DMS79 treated with DMSO at 0.1 percent for 48 hours (cell line): ENCODE measurements at regions not wholly inside any gene's neighbourhood (a gene's known extent, or its start where the extent isn't known, plus 50 kb on each side); places are given as distances from the start of the nearest gene placed in this dataset.
"Not testable (repeated sequence)": the region's sequence is repeated elsewhere in the genome, so short reads cannot be mapped to it uniquely, and the experiment has no call there.

Source experiments
- DNase-seq: peaks from one replicate; lab custom pipeline; 2025; lab: John Stamatoyannopoulos, UW

DNA sequence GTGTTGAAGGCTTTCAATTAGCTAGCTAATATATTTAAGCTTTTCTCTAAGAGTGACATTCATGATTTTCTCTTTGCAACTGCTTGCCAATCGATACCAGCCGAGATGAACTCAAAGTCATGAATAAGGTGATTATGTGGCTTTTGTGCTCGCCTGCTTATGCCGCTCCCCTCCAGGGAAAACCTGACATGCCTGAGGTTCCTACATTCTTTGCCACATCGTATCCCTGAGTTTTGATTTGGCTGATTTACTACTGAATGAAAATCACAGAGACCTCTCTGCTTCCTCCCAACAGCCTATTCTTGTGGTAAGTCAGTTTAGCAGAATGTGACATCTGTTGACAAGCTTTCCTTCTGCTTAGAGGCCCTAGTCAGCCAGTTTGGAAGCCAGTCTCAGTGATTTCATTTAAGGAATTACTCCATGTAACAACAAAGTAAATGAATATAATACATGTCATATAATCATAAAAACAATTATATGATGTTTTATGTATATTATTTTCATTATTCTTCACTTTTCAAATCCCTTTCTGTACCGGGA, 513.4 kb downstream of the CSNK1G3 start:
- DNase-seq = no peak

DNA sequence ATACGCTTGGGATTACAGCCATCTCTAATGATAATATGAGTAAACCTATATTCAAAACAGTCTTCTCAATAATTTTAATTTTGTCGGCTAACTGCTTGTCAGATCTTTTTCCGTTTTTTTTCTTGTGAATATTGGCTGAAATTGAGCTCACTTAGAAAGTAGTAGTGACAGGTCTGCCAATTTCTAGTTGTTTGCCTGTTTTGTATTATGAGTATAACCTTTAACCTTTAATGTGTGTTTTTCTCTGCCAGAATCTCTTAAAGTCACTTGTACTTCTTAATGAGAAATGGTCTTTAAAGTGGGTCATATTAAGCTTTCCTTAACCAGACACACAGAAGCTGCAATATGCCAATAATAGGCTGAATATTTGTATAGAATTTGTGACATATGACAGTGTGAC, 511.0 kb downstream of the CSNK1G3 start:
- DNase-seq = no peak

DNA sequence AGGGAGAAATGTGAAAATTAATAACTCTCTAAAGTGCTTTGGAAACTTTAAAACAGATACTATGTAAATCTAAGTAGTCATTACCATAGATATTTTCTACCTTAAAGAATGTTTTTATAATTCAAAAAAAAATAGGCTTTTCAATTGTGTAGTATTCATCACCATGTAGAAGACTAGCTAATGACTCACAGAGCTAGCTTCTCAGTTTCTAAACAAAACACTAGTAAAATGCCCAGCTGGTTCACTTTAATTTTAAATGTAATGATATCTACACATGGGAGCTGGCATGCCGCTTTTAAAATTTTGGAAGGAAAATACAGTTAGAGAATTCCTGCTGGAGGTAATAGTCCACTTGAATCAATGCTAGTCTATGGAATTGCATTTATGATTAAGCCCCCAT, 509.8 kb downstream of the CSNK1G3 start:
- DNase-seq = no peak

DNA sequence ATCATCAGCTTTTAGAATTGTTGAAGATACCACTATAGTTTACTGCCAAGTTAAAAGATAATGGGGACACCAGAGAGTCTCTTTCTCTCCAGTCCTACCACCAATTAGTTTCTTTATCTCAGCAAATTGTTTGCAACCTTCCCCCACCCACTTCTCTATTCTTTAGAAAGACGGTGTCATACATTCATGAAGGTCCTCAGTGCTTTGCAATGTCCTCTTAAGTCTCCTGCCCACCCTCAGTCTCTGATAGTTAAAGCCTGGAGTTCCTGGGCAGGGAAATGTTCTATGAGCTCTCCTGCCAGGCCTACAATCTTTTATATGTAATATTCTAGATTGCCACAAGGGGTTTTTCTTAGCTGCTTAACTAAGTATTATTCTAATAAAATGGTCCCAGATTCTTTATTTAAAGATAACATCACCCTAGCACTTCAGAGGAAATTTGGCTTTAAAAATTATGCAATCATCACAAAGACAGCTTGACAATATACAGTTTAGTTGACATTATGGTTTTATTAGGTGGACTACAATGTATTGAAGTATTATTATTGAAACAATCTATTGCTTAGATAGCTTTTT, 509.2 kb downstream of the CSNK1G3 start:
- DNase-seq = no peak

DNA sequence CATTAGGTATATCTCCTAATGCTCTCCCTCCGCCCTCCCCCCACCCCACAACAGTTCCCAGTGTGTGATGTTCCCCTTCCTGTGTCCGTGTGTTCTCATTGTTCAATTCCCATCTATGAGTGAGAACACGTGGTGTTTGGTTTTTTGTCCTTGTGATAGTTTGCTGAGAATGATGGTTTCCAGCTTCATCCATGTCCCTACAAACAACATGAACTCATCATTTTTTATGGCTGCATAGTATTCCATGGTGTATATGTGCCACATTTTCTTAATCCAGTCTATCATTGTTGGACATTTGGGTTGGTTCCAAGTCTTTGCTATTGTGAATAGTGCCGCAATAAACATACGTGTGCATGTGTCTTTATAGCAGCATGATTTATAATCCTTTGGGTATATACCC, 505.3 kb downstream of the CSNK1G3 start:
- not testable (repeated sequence) for DNase-seq

DNA sequence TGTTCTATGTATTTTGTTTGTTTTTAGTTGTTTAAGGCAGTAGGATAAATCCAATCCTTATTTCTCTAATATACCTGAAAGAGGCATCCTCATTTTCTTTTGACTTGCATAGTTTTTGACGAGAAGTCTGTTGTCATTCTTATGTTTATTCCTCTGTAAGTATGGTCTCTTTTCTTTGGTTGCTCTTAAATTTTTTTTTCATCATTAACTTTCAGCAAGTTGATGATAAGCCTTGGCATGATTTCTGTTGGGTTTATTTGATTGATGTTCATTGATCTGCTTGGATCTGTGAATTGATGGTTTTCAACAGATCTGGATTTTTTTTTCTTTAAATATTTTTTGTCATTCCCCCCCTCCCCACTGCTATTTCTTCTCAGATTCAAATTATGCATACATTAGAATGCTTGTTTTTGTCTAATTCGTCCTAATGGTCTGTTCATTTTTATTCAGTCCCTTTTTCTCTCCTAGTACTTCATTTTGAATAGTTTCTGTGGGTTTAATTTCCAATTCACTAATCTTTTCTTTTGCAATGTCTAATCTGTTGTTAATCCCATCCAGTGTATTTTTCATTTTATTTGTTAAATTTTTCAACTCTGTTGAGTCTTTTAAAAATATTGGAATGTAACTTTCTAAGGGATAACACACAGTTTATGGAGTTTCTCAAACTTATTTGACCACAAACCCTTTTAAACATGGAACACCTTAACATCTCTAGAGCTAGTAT, 495.9 kb downstream of the CSNK1G3 start:
- no peak for DNase-seq

DNA sequence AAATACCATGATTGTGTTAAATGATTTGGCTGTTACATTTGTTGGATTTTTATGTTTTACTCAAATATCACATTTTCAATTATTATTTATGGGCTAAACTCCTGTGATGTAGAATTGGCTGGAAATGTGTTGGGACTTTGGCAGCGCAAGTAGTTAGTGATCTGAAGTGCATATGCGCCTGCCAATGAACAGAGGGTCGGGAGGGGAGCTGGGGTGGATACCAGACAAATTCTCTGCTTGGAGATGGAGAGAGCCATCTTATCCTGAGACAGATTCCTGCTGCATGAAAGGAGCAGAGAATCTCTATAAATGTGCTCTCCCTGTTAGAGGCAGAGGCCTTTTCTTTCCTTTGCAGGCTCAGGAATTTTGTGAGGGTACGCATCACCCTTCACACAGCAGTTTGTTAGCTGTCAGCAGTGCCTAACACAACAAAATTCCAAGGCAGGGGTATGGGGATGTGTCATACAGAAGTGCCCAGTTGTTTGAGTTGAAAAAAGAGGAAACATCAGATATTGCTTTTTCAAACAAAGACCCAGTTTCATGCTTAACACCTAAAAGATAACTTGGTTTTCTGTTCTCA, 489.1 kb downstream of the CSNK1G3 start:
- no peak for DNase-seq

DNA sequence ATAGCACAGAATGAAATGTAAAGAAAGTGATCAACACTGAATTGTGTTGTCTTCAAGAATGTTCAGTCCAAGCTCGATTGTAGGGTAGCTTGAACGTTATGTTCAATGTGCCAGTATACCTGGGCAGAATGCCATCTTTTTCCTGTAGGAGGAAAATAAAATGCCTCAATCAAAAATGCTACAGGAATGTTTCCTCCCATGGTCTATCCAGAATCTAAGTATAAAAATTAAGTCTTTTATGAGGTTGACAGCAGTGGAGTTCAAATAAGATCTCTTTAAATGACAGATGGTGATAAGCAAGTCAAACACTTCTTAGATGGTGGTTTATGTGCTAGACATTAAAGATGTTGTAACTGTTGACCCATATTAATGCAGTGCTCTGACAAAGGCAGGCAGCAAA, 488.6 kb downstream of the CSNK1G3 start:
- DNase-seq = no peak

DNA sequence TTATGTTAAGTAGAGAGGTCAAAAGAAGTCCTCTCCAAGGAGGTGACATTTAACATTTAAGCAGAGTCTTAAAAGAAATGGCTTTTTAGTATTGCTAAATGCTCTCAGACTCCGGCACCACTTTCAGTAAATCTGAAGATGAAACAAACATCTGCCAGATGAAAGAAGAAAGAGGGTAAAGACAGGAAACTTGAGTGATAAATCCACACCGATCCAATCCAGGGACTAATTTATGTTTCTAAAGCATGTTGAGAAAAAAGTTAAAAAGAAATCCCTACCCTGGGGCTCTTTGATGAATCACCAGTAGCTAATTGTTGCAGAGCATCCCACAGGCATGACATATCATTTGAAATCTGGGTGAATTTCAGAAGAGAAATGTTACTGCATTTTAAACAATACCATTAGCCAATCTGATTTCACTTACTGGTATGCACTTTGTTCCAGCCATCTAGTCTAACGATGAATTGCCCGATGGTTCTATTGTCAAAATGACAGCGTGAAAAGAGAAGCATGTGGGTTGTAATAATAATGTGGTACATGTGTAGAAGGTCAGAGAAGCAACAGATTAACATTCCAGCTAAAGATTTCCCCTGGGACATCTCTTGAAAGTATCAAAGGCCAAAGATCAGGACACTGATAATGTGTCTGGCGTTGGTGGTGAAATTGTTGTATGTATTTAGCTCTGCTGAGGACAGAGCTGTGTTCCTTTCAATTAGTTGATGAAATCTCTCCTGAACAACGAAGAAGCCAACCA, 485.7 kb downstream of the CSNK1G3 start:
- no peak for DNase-seq

DNA sequence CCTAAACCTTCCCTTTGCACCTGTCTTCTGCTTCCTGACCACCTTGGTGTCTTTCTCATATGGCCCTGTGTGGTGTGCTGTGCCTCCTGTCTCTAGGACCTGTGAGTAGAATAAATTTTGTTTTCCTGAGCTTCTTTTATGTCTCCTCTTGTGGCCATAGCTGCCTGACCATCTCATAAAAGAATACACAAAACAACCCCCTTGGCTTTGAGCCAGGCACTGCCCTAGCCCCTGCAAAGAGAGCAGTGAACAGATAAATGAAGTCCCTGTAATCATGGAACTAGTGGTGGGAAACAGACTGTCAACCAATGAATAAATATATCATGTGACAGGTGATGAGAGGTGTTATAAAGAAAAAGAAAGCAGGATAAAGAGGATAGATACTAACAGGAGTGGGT, 485.1 kb downstream of the CSNK1G3 start:
- no peak for DNase-seq

DNA sequence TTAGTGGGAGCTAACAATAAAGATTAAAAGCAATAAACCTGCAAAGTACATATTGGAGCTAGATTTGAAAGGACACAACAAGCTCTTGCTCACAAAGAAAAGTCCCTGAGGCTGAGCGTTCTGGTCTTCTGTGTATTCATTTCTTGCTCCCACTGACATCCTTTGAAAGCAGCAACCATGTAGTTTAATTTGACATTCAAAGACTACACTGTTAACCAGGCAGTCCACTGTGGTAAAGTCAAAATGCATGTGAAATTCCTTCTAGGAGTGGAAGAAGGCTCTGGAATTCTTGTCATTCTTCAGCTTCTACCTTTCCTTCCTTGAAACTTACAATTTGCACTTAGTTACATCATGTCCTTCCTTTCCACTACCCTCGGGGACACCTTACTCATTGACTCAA, 480.7 kb downstream of the CSNK1G3 start:
- DNase-seq = no peak

DNA sequence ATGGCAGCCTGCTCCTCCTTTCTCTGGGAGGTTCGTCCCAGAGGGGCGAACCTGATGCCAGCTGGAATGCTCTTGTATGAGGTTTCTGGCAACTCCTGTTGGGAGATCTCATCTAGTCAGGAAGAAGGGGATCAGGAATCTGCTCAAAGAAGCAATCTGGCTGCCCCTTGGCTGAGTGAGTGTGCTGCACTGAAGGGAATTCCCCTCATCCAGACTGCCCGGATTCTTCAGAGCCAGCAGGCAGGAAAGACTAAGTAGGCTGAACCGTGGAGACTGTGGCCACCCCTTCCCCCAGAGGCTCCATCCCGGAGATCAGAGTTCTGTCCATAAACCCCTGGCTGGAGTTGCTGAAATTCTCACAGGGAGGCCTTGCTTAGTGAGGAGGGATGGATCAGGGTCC, 476.0 kb downstream of the CSNK1G3 start:
- no peak for DNase-seq

DNA sequence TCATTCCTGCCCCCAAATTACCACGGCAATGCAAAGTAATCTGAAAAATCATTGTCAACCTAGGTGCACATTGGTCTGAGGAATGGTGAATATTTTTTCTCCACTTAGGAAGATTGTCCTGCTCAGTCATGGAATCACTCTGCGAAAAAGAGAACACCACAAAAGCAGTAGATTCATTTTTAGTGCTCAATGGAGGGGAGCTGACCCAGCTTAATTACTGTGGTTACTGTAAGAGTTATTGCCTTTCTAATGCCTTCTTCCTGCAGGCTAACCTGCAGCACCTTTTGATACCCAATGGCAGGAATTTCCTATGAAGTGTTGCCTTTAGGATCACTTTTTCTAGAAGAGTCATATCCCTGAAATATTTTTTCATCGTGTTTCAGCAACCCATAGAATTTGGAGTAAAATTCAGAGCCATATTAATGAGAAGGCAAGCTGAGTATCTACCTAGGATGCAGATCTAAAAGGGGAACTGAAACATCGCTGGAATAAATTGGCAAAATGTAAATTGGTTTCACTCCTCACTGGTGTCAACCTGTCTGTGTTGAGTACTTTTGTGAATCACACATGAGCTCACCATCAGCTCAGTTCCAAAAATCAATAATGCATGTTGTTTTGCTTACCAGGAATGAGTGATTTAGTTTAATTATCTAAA, 464.5 kb downstream of the CSNK1G3 start:
- DNase-seq = no peak

DNA sequence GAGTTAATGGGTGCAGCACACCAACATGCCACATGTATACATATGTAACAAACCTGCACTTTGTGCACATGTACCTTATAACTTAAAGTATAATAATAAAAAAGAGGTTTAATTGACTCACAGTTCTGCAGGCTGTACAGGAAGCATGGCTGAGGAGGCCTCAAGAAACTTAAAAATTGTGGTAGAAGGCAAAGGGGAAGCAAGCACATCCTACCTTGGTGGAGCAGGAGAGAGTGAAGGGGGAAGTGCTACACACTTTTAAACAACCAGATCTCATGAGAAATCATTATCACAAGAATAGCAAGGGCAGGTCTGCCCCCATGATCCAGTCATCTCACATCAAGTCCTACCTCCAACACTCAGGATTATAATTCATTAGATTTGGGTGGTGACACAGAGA, 463.5 kb downstream of the CSNK1G3 start:
- DNase-seq = not testable (repeated sequence)

DNA sequence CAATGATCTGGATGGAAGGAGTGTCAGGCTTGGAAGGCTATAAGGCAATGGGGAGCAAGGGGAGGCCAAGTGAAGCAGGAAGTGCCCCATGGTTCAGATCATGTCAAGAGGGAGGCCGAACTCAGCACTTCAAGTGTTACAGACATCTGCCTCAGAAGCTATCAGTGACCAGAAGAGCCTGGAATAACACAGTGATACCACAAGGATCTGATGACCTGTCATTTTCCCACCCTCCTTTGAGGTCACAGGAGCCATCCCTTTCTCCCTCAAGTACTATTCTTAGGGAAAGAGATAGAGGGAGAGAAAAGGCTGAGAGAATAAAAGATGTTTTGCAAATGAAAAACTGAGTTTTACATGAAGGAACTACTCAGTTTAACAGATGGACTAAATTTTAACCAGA, 454.8 kb downstream of the CSNK1G3 start:
- DNase-seq = no peak

DNA sequence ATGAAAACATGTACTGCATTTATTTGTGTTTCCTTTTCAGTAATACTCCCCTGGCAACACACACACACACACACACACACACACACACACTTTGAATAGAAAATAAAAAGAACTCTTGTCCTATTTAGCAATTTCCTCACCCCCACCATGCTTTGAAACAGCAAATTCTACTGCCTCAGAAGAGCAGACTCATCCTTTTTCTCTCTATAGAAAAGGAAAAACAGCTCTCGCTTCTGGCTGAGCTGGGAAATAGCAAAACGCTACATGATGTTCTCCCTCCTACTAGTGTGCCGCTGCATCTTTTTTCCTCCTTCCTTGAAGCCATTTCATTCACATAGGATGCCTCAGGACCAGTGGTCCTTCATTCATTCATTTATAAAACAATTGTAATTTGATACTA, 453.6 kb downstream of the CSNK1G3 start:
- no peak for DNase-seq

DNA sequence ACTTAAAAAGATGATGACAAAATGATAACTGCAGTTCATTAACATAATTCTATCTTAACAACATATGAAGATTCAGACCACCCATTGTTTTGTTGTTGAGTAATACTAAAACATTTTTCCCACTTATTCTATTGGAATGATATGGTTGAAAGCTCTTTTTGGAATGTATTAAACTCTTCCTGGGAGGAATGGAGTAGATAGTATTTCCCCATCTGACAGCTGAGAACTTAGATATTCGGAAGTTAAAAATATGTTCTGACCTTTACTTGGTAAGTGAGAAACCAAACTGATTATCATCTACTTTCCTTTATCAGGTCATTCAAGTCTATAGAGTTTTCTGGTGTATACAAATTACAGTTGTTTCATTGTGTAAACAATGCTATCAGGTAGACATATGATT, 452.9 kb downstream of the CSNK1G3 start:
- DNase-seq = no peak

DNA sequence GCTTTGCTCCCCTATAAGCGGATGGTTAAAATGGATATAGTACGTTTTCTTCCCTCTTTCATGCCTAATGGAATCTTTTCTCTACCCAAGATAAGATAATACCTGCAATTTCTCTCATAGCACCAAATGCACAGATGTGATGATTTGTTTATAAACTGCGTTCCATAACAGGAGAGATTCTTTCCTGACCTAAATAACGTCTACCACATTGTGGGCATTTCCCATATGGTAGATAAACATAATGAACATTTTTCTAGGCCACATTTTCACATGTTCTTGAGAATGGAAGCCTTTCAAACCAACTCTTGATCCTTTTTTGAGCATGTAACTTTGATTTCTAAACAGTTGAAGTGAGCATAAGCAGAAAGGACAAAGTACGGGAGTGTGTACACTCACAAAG, 448.5 kb downstream of the CSNK1G3 start:
- no peak for DNase-seq

DNA sequence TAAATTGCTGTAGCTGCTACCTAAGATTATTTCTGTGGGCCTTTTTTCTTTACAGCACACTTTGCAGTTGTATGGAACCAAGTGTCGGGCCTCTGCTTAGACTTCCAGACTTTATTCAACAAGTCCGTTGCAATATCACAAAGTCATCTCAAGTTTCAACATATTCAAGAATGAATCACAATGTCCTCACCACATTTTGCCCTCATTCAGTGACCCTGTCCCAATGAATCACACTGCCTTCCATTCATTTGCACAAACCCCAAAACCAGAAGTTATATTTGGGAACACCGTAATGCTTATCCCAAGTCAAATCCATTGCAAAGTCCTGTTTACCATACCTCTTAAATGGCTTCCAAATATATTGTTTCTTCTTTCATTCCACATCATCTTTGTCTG, 439.6 kb downstream of the CSNK1G3 start:
- DNase-seq = no peak

DNA sequence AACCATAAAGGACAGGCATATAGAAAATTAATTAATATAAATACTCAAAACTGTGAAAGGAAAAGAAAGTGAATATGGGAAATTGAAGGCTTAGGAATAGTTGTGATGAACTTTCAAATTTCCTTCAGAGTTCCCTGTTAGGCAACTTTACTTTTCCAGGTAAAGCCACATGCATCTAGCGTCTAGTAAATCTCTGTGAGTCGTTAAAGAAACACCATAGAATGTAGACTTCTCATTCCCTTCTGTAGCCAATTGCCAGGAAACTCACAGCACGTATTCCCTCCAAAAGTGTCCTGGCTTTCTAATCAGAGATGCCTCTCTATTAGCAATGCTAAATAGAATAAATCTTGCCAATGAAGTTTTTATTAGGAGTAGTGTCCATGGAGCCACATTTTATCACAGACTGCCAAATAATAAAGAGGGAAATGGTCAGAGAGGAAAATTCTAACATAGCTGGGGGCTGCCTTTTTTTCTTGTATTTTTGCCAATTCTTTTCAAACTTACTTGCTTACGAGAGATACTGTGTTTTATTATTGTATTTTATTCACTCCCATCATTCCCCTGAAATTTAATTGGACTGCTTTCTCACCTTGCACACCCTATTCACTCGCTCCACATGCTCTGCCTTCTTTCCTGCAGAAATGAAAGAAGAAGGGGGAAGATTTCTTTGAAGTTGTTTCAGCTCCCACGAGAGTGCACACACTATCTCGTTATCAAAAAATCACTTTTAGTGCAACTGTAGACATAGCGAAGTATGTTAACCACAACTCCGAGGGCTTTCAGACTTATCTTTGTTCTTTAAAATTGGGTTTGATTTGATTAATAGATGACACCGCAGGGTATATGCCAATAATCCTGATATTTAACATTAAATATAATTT, 439.0 kb downstream of the CSNK1G3 start:
- DNase-seq = no peak

DNA sequence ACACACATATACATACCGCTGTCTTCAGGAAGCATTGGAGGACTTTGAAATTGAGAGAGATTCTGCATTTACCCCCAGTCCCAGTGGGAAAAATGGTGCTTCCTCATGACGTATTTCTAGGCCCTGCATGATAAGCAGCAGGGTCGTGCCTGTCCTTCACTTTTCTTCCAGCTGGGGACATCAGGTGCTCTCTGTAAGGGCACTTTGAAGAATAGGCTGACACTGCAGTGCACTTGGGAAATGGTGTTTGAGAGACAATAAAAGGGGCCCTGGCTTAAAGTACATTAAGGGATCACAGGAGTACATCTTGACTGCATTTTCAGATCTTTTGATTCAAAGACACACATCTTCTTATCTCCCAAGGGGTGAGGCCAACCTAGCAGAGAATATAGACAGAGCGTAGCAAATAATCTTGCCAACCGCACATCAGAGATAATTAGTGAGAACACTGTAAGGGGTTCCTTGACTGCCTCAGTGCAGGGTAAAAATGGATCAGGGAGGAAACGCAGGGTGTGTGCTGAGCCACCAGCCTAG, 437.9 kb downstream of the CSNK1G3 start:
- DNase-seq = no peak
